Heart left ventricle (tissue), 13 donors: ENCODE measurements at regions not wholly inside any gene's neighbourhood (a gene's known extent, or its start where the extent isn't known, plus 50 kb on each side); places are given as distances from the start of the nearest gene placed in this dataset.

ENCODE experiments used
- CTCF ChIP-seq, 12 donors: fragments of 200-600 bp; sonication (generic) in 4 of 12; IDR thresholded peaks; one replicate each; pipeline versions ENCODE4 v1.5.0 to v1.8.0; 2018 to 2022; ENCODE audit warnings: antibody characterized with exemption in 12 of 12, mild to moderate bottlenecking in 5 of 12
- POLR2A ChIP-seq, 2 donors: fragments of 450-650 bp; IDR thresholded peaks; one replicate each; pipeline ENCODE4 v1.6.1; 2017; ENCODE audit warnings: antibody characterized with exemption in 2 of 2, mild to moderate bottlenecking in 2 of 2, moderate library complexity in 2 of 2
- donor health status: ischemic (EF 13 %, LVEDD 7.1; RV severe dilation, severe dysfunction).
- donor health status: DM: no; HTN: yes; CAD: no.
- donor health status: DM: no; HTN: no; CAD: no.
- donor health status: ischemic (EF 25% LVEDD 6.9; RV normal size, moderate dysfunction).
- donor health status: ischemic (EF 25% LVEDD 5.7; RV mildly dilated, moderate dysfunction).
- donor health status: ischemic (EF 35%, LVEDD 5.7; RV mildly dilated, moderate dysfunction).
- donor health status: nonischemic (EF 11% LVEDD 7.7; RV severe dilation, severe dysfunction).
- donor health status: DM: yes; HTN: yes; CAD: no.
- donor health status: PGD.
- donor health status: ischemic (EF 29% LVEDD 5.4; RV normal size, mild dysfunction).
- donor health status: nonischemic (EF 23%, LVEDD 6.1; RV moderate dilation, normal function).

- TF ChIP-seq POLR2A (IDR thresholded peaks at IDR 0.05) (no peak), CTCF (IDR thresholded peaks at IDR 0.05) (no peak)
Measured at GRCh38 chr1:218620956-218621355, 275.8 kb downstream of the TGFB2 start.
